IMR-90 (cell line): ENCODE measurements at regions not wholly inside any gene's neighbourhood (a gene's known extent, or its start where the extent isn't known, plus 50 kb on each side); places are given as distances from the start of the nearest gene placed in this dataset.

Experiments
- ATAC-seq: fragments of 200-7000 bp; cut with Tn5 transposase; 2 replicates; pipeline ENCODE4 v1.9.1; 2020; ENCODE audit warnings: low read depth, mild to moderate bottlenecking, moderate library complexity
- BruUV-seq: library from RNA; stranded (reverse); fragments of 400-500 nt; replicated peaks from 2 replicates; lab custom pipeline; 2021; lab: Mats Ljungman, UMichigan
- CTCF ChIA-PET: fragments of 300-600 bp; formaldehyde crosslinking; extraction: SDS; loops from one replicate; lab custom pipeline; 2021; ENCODE audit warnings: antibody characterized with exemption; lab: Yijun Ruan, JAX
- POLR2A ChIA-PET: fragments of 300-600 bp; sonication (Branson Sonifier 250); formaldehyde crosslinking; loops from one replicate; lab custom pipeline; 2022; ENCODE audit warnings: antibody characterized with exemption; ENCODE audit not compliant: unreplicated experiment; lab: Charles Lee
- DNase-seq: peaks from one replicate; pipeline ENCODE4 v3.0.0; 2013
- H2AFZ ChIP-seq: replicated peaks from 2 replicates; pipeline ENCODE3; 2013; ENCODE audit warnings: low read length, mild to moderate bottlenecking; ENCODE audit not compliant: poor library complexity
- H2AK5ac ChIP-seq: 2 replicates; pipeline ENCODE4 v1.6.1; 2013; ENCODE audit warnings: low read depth, low read length, inconsistent platforms
- H2AK9ac ChIP-seq: replicated peaks from 2 replicates; pipeline ENCODE3; 2013; ENCODE audit warnings: mild to moderate bottlenecking, low read depth, low read length, moderate library complexity; ENCODE audit not compliant: poor library complexity
- H2BK120ac ChIP-seq: 2 replicates; pipeline ENCODE4 v1.6.1; 2013; ENCODE audit warnings: low read depth, low read length, inconsistent platforms
- H2BK15ac ChIP-seq: 3 replicates; pipeline ENCODE4 v1.6.1; 2013; ENCODE audit warnings: low read depth, low read length, inconsistent platforms
- H2BK20ac ChIP-seq: 2 replicates; pipeline ENCODE4 v1.6.1; 2013; ENCODE audit warnings: low read depth, mild to moderate bottlenecking, inconsistent platforms, low read length, moderate library complexity
- H2BK5ac ChIP-seq: 2 replicates; pipeline ENCODE4 v1.6.1; 2013; ENCODE audit warnings: mild to moderate bottlenecking, low read depth, low read length, inconsistent platforms; ENCODE audit not compliant: poor library complexity, severe bottlenecking
- H3K14ac ChIP-seq: replicated peaks from 2 replicates; pipeline ENCODE4 v1.6.1; 2013; ENCODE audit warnings: low read depth, low read length, inconsistent platforms
- H3K18ac ChIP-seq: 2 replicates; pipeline ENCODE4 v1.6.1; 2013; ENCODE audit warnings: low read depth, low read length, control low read depth
- H3K23ac ChIP-seq: 2 replicates; pipeline ENCODE4 v1.6.1; 2013; ENCODE audit warnings: low read depth, low read length, inconsistent platforms
- H3K27ac ChIP-seq: 2 replicates; pipeline ENCODE4 v1.5.1; 2013; ENCODE audit warnings: mild to moderate bottlenecking, control low read depth, low read length; ENCODE audit not compliant: insufficient read depth
- H3K27me3 ChIP-seq: 2 replicates; pipeline ENCODE4 v1.6.1; 2013; ENCODE audit warnings: low read length; ENCODE audit not compliant: control insufficient read depth, insufficient read depth
- H3K36me3 ChIP-seq: 2 replicates; pipeline ENCODE4 v1.6.1; 2013; ENCODE audit warnings: low read length, mixed read lengths; ENCODE audit not compliant: control insufficient read depth, insufficient read depth
- H3K4ac ChIP-seq: 2 replicates; pipeline ENCODE4 v1.6.1; 2013; ENCODE audit warnings: low read depth, low read length, inconsistent platforms
- H3K4me1 ChIP-seq: 2 replicates; pipeline ENCODE4 v1.6.1; 2013; ENCODE audit warnings: low read length, mixed read lengths; ENCODE audit not compliant: control insufficient read depth, insufficient read depth
- H3K4me2 ChIP-seq: 2 replicates; pipeline ENCODE4 v1.6.1; 2013; ENCODE audit warnings: low read depth, mild to moderate bottlenecking, control low read depth, low read length, moderate library complexity
- H3K4me3 ChIP-seq: 2 replicates; pipeline ENCODE4 v1.5.1; 2013; ENCODE audit warnings: low read depth, mild to moderate bottlenecking, control low read depth, low read length, moderate library complexity; ENCODE audit not compliant: insufficient read depth
- H3K56ac ChIP-seq: 2 replicates; pipeline ENCODE4 v1.6.1; 2013; ENCODE audit warnings: low read length, inconsistent platforms; ENCODE audit not compliant: insufficient read depth; ENCODE audit errors: extremely low read depth
- H3K79me1 ChIP-seq, 2 experiments: 2 replicates each; pipeline ENCODE4 v1.6.1; 2013; ENCODE audit warnings: low read length in 2 of 2, inconsistent platforms in 1 of 2, low read depth in 1 of 2
- H3K9ac ChIP-seq: 2 replicates; pipeline ENCODE4 v1.6.1; 2013; ENCODE audit warnings: low read depth, low read length, control low read depth
- H3K9me1 ChIP-seq: 2 replicates; pipeline ENCODE4 v1.6.1; 2013; ENCODE audit warnings: low read length, inconsistent platforms; ENCODE audit not compliant: insufficient read depth
- H3K9me3 ChIP-seq: 2 replicates; pipeline ENCODE4 v1.6.1; 2013; ENCODE audit warnings: low read length; ENCODE audit not compliant: control insufficient read depth, insufficient read depth
- H4K20me1 ChIP-seq: 2 replicates; pipeline ENCODE4 v1.6.1; 2013; ENCODE audit warnings: low read length, inconsistent platforms; ENCODE audit not compliant: insufficient read depth
- H4K5ac ChIP-seq: 2 replicates; pipeline ENCODE4 v1.6.1; 2013; ENCODE audit warnings: mild to moderate bottlenecking, low read depth, low read length, control low read depth
- H4K8ac ChIP-seq, 2 experiments: 2 replicates each; pipeline ENCODE4 v1.6.1; 2013; ENCODE audit warnings: low read depth in 2 of 2, low read length in 2 of 2, control low read depth in 1 of 2, inconsistent platforms in 1 of 2
- H4K91ac ChIP-seq: 2 replicates; pipeline ENCODE4 v1.6.1; 2013; ENCODE audit warnings: low read depth, low read length, inconsistent platforms; ENCODE audit not compliant: insufficient read depth
- BHLHE40 ChIP-seq: fragments of 150-350 bp; IDR thresholded peaks from 2 replicates; pipeline ENCODE4 v1.6.1; 2016; ENCODE audit warnings: mild to moderate bottlenecking, low read depth, low read length
- CEBPB ChIP-seq: IDR thresholded peaks from 2 replicates; pipeline ENCODE4 v1.6.1; 2012; ENCODE audit warnings: low read depth, low read length, improper control_type of control experiment
- CHD1 ChIP-seq: IDR thresholded peaks from 2 replicates; pipeline ENCODE4 v1.6.1; 2012; ENCODE audit warnings: low read depth, low read length, improper control_type of control experiment
- FOS ChIP-seq: fragments of 150-350 bp; IDR thresholded peaks from 2 replicates; pipeline ENCODE4 v1.6.1; 2016; ENCODE audit warnings: low read depth, low read length
- MAFK ChIP-seq: IDR thresholded peaks from 2 replicates; pipeline ENCODE4 v1.6.1; 2012; ENCODE audit warnings: low read depth, low read length, improper control_type of control experiment
- MAZ ChIP-seq: IDR thresholded peaks from 2 replicates; pipeline ENCODE4 v1.6.1; 2012; ENCODE audit warnings: low read depth, mild to moderate bottlenecking, low read length, improper control_type of control experiment, moderate library complexity, borderline replicate concordance
- MXI1 ChIP-seq: IDR thresholded peaks from 2 replicates; pipeline ENCODE4 v1.6.1; 2012; ENCODE audit warnings: low read depth, mild to moderate bottlenecking, low read length, moderate library complexity, borderline replicate concordance
- NFE2L2 ChIP-seq: fragments of 150-350 bp; IDR thresholded peaks from 2 replicates; pipeline ENCODE4 v1.6.1; 2016; ENCODE audit warnings: low read depth, mild to moderate bottlenecking, low read length
- POLR2A ChIP-seq: IDR thresholded peaks from 2 replicates; pipeline ENCODE4 v1.6.1; 2012; ENCODE audit warnings: mild to moderate bottlenecking, low read depth, low read length
- RAD21 ChIP-seq: IDR thresholded peaks from 2 replicates; pipeline ENCODE4 v1.6.1; 2012; ENCODE audit warnings: low read length, improper control_type of control experiment
- RCOR1 ChIP-seq: IDR thresholded peaks from 2 replicates; pipeline ENCODE4 v1.6.1; 2012; ENCODE audit warnings: mild to moderate bottlenecking, low read length, improper control_type of control experiment; ENCODE audit not compliant: insufficient replicate concordance
- RFX5 ChIP-seq: IDR thresholded peaks from 2 replicates; pipeline ENCODE4 v1.8.0; 2012; ENCODE audit warnings: low read depth, mild to moderate bottlenecking, low read length, moderate library complexity
- SMC3 ChIP-seq: fragments of 150-350 bp; IDR thresholded peaks from 2 replicates; pipeline ENCODE4 v1.6.1; 2016; ENCODE audit warnings: low read depth, mild to moderate bottlenecking, antibody characterized with exemption, low read length, moderate library complexity
- WGBS, 2 experiments: methylation state at CpG; one replicate each; pipeline versions ENCODE4 v1.1.5 to v1.1.7; 2013; ENCODE audit warnings: missing lambda C conversion rate in 2 of 2; ENCODE audit not compliant: insufficient read length in 1 of 2; ENCODE audit errors: extremely low coverage in 2 of 2; 5-methylcytosine and 5-hydroxymethylcytosine counted together
- dilution Hi-C: fragments of 300-500 bp; cut with HindIII; formaldehyde crosslinking; loops from one replicate; pipeline ENCODE4 v1.14.3; 2018; ENCODE audit warnings: low sequenced_read_pairs; ENCODE audit not compliant: unreplicated experiment
- in situ Hi-C: fragments of 300-500 bp; cut with MboI; formaldehyde crosslinking; loops from 3 replicates; pipeline ENCODE4 v1.14.3; 2019; ENCODE audit warnings: low sequenced_read_pairs, inconsistent platforms, mixed read lengths
- intact Hi-C: fragments of 100-400 bp; cut with micrococcal nuclease; formaldehyde crosslinking; loops from 2 replicates; pipeline ENCODE4 v1.10.0; 2022
- TF ChIP-seq, protein P1 (sequence below): fragments of 150-350 bp; IDR thresholded peaks from 2 replicates; pipeline ENCODE4 v1.6.1; 2017; ENCODE audit warnings: mild to moderate bottlenecking, antibody characterized with exemption, low read length, low read depth
- TF ChIP-seq, protein P2 (sequence below): fragments of 150-350 bp; IDR thresholded peaks from 2 replicates; pipeline ENCODE4 v1.6.1; 2016; ENCODE audit warnings: low read depth, mild to moderate bottlenecking, low read length, moderate library complexity, borderline replicate concordance
- TF ChIP-seq, protein P3 (sequence below): conservative IDR thresholded peaks from 2 replicates; pipeline ENCODE4 v1.5.1; 2012; ENCODE audit warnings: mild to moderate bottlenecking, low read depth, low read length, improper control_type of control experiment

DNA sequence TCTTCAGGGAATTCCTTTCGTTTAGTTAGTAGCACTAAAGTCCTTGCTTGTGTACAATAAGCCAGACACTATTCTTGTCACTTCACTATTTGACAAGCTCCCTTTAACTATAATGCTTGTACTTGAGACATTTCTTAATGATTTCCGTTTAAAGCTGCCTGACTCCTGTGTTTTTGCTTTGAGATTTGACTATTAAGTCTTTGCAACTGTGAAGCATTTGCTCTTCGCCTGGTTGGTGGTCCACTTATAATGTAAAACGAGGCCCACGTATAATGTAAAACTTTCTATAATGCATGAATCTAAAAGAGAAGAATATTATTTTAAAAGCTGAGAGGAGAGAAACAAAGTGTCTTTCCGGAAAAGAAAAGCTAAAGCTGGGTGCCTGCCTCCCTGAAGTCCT lies 204.1 kb upstream of the FAM47C start:
- no peaks in the 10 kb centered on the region for H3K27me3 ChIP-seq
- no peak overlapping the region for H3K23ac ChIP-seq
- no peak overlapping the region for H3K27ac ChIP-seq
- ChIA-PET POLR2A (interaction anchor here (0.6 kb wide), 1 partner anchor 1725 kb away, joined by 3 read pairs; no protein-coding TSS in a partner anchor), CTCF (no interaction called here)
- BruUV-seq, result no TSS peak
- intact Hi-C loops, result no loop called here
- no peaks in the 10 kb centered on the region for H3K36me3 ChIP-seq
- H4K20me1 ChIP-seq, result no peaks in the 10 kb centered on the region
- H2BK120ac ChIP-seq, result no peak overlapping the region
- no peak for DNase-seq
- H4K91ac ChIP-seq, result no peak overlapping the region
- no peak overlapping the region for H2BK15ac ChIP-seq
- no peaks in the 10 kb centered on the region for H3K4me1 ChIP-seq
- no peak overlapping the region for H3K4ac ChIP-seq
- H3K4me3 ChIP-seq, result no peak overlapping the region
- 0 out of 2 replicates have a peak, but pooled peaks cover 3% of the 10 kb centered on the region for H3K9me3 ChIP-seq
- no peak overlapping the region for H3K4me2 ChIP-seq
- no peak for ATAC-seq
- in situ Hi-C loops, result no loop called here
- H2AK5ac ChIP-seq, result no peak overlapping the region
- H2AK9ac ChIP-seq, result no peak overlapping the region
- no CpG with 5 or more reads among the region's 6 CpGs for WGBS, 2 experiments
- TF ChIP-seq CEBPB (no peak), RAD21 (no peak), SMC3 (no peak), CHD1 (no peak), NFE2L2 (no peak), RFX5 (no peak), FOS (no peak), MAZ (no peak), MXI1 (no peak), RCOR1 (no peak), BHLHE40 (no peak), MAFK (no peak), POLR2A (no peak)
- TF ChIP-seq, protein P1, sequence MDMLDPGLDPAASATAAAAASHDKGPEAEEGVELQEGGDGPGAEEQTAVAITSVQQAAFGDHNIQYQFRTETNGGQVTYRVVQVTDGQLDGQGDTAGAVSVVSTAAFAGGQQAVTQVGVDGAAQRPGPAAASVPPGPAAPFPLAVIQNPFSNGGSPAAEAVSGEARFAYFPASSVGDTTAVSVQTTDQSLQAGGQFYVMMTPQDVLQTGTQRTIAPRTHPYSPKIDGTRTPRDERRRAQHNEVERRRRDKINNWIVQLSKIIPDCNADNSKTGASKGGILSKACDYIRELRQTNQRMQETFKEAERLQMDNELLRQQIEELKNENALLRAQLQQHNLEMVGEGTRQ, result no peak
- TF ChIP-seq, protein P2, sequence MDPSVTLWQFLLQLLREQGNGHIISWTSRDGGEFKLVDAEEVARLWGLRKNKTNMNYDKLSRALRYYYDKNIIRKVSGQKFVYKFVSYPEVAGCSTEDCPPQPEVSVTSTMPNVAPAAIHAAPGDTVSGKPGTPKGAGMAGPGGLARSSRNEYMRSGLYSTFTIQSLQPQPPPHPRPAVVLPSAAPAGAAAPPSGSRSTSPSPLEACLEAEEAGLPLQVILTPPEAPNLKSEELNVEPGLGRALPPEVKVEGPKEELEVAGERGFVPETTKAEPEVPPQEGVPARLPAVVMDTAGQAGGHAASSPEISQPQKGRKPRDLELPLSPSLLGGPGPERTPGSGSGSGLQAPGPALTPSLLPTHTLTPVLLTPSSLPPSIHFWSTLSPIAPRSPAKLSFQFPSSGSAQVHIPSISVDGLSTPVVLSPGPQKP, result no peak
- TF ChIP-seq, protein P3, sequence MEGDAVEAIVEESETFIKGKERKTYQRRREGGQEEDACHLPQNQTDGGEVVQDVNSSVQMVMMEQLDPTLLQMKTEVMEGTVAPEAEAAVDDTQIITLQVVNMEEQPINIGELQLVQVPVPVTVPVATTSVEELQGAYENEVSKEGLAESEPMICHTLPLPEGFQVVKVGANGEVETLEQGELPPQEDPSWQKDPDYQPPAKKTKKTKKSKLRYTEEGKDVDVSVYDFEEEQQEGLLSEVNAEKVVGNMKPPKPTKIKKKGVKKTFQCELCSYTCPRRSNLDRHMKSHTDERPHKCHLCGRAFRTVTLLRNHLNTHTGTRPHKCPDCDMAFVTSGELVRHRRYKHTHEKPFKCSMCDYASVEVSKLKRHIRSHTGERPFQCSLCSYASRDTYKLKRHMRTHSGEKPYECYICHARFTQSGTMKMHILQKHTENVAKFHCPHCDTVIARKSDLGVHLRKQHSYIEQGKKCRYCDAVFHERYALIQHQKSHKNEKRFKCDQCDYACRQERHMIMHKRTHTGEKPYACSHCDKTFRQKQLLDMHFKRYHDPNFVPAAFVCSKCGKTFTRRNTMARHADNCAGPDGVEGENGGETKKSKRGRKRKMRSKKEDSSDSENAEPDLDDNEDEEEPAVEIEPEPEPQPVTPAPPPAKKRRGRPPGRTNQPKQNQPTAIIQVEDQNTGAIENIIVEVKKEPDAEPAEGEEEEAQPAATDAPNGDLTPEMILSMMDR, result no peak
- H2AFZ ChIP-seq, result no peak overlapping the region
- no peak overlapping the region for H2BK20ac ChIP-seq
- dilution Hi-C loops, result no loop called here
- no peak overlapping the region for H3K14ac ChIP-seq
- no peaks in the 10 kb centered on the region for H3K9me1 ChIP-seq
- no peak overlapping the region for H3K9ac ChIP-seq
- H4K5ac ChIP-seq, result no peak overlapping the region
- no peak overlapping the region for H4K8ac ChIP-seq
- no peaks in the 10 kb centered on the region for H3K79me1 ChIP-seq
- no peak overlapping the region for H3K56ac ChIP-seq
- H2BK5ac ChIP-seq, result no peak overlapping the region
- H3K18ac ChIP-seq, result no peak overlapping the region
